ENCODE measurements at regions not wholly inside any gene's neighbourhood (a gene's known extent, or its start where the extent isn't known, plus 50 kb on each side); places are given as distances from the start of the nearest gene placed in this dataset.

DNA sequence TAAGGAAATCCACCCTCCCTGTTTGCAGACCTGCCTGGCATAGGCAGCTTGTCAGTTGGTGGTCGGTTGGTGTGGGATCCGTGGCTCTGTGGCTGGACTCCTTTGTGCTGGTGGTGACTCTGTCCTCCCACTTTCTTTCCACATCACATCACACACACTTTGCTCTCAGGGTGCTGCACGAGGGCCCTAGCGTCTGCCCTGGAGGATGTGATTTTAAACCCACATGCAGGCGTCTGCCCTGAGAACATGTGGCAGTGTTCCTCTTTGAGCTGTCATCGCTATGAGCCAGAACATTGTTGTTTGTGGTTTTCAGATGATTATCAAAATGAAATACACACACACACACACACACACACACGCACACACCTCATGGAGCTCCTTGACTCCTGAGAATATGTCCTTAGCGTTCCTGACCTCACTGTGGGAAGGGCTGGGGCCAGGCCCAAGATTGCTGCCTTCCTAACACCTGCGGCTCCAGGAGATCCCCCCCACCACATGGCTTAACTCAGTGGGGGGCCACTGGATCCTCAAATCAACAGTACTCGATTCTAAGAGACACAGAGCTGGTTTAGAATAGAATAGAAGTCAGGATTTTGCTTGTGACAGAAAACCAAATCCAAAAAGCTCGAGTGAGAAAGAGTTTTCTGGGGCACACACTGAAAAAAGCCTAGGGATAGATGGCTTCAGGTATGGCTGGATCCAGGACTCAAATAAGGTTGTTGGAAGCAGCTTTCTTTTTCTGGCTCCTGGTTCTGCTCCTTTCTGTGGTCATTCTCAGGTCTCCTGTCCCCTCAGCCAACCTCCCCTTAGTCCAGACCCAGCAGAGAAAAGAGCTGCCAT, 54.8 kb downstream of the RTP5 start:
- H3K4me3 ChIP-seq (ENCODE audit: low read length in 2 of 2): no peak overlapping the region
- H3K27me3 ChIP-seq (ENCODE audit: control insufficient read depth in 2 of 2, insufficient read depth in 2 of 2, low read length in 2 of 2): no peaks in the 10 kb centered on the region
- no peaks in the 10 kb centered on the region for H3K36me3 ChIP-seq (ENCODE audit: control insufficient read depth in 2 of 2, insufficient read depth in 2 of 2, low read length in 2 of 2)
- no peak overlapping the region for H3K9ac ChIP-seq (ENCODE audit: low read depth in 1 of 2, low read length in 2 of 2)
- no peaks in the 10 kb centered on the region for H3K9me3 ChIP-seq (ENCODE audit: control insufficient read depth in 2 of 2, low read length in 2 of 2)
- H3K4me1 ChIP-seq (ENCODE audit: control insufficient read depth in 2 of 2, insufficient read depth in 2 of 2, low read length in 2 of 2): no peaks in the 10 kb centered on the region
- H3K27ac ChIP-seq (ENCODE audit: low read depth in 2 of 2, low read length in 2 of 2): no peak overlapping the region

DNA sequence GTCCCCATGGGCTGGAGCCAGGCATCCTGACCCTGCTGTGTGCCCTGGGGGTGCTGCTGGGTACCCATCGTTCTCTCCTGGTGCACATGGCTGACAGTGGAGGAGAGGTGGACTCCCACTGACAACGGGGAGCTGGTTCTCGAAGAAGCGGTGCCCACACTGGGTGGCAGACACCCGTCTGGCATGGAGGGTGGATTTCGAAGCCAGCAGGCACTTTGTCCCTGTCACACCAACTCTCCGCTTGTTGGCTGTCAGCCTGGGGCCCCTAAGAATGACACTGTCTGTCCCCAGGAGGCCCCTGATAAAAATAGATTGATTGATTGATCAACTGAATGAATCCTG, 55.4 kb downstream of the RTP5 start:
- H3K4me3 ChIP-seq (ENCODE audit: low read length in 2 of 2): no peak overlapping the region
- H3K4me1 ChIP-seq (ENCODE audit: control insufficient read depth in 2 of 2, insufficient read depth in 2 of 2, low read length in 2 of 2): no peaks in the 10 kb centered on the region
- H3K27me3 ChIP-seq (ENCODE audit: control insufficient read depth in 2 of 2, insufficient read depth in 2 of 2, low read length in 2 of 2): no peaks in the 10 kb centered on the region
- H3K9me3 ChIP-seq (ENCODE audit: control insufficient read depth in 2 of 2, low read length in 2 of 2): no peaks in the 10 kb centered on the region
- no peak overlapping the region for H3K9ac ChIP-seq (ENCODE audit: low read depth in 1 of 2, low read length in 2 of 2)
- no peak overlapping the region for H3K27ac ChIP-seq (ENCODE audit: low read depth in 2 of 2, low read length in 2 of 2)
- H3K36me3 ChIP-seq (ENCODE audit: control insufficient read depth in 2 of 2, insufficient read depth in 2 of 2, low read length in 2 of 2): no peaks in the 10 kb centered on the region

DNA sequence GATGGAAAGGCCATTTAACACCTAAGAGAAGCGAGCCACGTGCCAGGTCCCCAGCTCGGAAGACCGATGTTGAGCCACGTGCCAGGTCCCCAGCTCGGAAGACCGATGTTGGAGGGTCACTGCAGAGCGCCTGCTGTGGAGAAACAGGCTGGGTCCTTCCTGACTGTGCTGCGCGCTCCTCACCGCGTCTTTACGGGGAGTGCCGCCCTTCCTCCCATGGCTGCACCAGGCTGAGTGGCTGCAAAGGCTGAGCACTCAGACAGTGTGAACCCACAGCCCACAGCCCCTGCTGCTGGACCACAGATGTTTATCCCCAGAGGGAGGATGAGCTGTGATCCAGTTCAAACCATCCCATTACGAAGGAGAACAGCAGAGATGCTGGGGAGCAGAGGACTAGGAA, 55.7 kb downstream of the RTP5 start:
- Histone ChIP-seq H3K9ac (ENCODE audit: low read depth in 1 of 2, low read length in 2 of 2) (no peak overlapping the region), H3K4me3 (ENCODE audit: low read length in 2 of 2) (no peak overlapping the region), H3K9me3 (ENCODE audit: control insufficient read depth in 2 of 2, low read length in 2 of 2) (no peaks in the 10 kb centered on the region), H3K27me3 (ENCODE audit: control insufficient read depth in 2 of 2, insufficient read depth in 2 of 2, low read length in 2 of 2) (no peaks in the 10 kb centered on the region), H3K4me1 (ENCODE audit: control insufficient read depth in 2 of 2, insufficient read depth in 2 of 2, low read length in 2 of 2) (no peaks in the 10 kb centered on the region), H3K36me3 (ENCODE audit: control insufficient read depth in 2 of 2, insufficient read depth in 2 of 2, low read length in 2 of 2) (no peaks in the 10 kb centered on the region), H3K27ac (ENCODE audit: low read depth in 2 of 2, low read length in 2 of 2) (no peak overlapping the region)

DNA sequence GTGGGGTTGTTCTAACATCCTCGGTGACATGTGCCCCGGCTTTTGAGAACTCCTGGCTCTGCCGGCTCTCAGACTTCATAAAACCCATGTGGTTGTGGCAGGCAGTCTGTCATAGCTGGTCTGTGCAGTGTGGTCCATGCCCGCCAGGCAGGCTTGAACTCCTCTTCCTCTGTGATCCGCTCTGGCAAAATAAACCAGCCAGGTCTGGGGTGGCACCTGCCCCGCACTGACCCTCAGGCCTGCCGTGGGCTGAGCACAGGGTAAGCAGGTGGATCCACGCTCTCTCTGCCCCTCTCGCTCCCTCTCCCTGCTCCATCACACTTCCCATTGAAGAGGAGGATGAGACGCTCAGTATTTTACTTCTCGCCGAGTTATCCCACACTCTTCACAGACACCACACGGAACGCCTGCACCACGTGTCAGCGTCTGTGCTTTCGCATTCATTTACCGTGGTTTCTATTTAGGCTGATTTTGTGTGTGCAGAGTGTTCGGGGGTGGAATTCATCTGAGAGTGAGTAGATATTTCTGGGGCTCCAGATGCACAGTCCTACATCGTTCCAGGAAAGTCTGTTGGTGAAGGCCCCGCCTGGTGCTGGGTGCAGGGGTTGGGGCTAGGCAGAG, 56.4 kb downstream of the RTP5 start:
- no peak overlapping the region for H3K4me3 ChIP-seq (ENCODE audit: low read length in 2 of 2)

DNA sequence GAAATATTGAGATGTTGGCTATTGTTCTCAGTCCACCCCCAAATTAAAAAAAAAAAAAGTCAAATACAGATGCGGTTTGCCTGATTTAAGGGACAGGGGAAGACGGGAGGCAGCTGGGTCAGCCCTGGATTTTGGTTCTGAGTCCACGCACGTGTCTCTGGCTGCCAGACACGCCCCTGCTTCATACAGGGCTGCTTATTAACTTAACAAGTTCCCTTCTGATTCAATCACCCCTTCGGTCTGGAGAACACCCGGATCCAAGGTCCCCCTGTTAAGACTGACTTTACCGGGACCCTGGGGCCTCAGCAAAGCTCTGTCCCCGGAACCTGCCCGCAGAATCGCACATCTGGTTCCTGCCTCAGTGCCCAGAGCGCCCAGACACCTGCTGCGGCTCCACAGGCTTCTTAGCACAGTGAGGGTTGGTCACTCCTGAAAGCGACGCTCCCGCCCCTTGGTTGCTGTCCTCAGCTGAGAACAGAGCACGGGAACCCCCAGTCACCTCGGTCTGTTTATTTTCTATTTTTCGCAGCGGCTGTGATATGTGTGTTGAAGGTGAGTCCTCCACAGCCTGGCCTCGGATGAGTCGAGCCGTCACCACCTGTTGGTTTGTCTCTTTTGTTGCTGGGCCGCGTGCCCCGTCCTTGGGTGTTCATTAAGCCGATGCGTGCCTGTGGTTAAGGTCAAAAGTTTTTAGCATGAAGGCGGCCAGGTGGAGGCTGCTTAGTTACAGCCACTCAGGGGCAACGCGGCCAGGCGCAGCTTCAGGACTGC, 57.2 kb downstream of the RTP5 start:
- H3K27ac ChIP-seq (ENCODE audit: low read depth in 2 of 2, low read length in 2 of 2): no peak overlapping the region
- no peaks in the 10 kb centered on the region for H3K27me3 ChIP-seq (ENCODE audit: control insufficient read depth in 2 of 2, insufficient read depth in 2 of 2, low read length in 2 of 2)
- H3K36me3 ChIP-seq (ENCODE audit: control insufficient read depth in 2 of 2, insufficient read depth in 2 of 2, low read length in 2 of 2): no peaks in the 10 kb centered on the region
- H3K9ac ChIP-seq (ENCODE audit: low read depth in 1 of 2, low read length in 2 of 2): no peak overlapping the region
- no peak overlapping the region for H3K4me3 ChIP-seq (ENCODE audit: low read length in 2 of 2)
- no peaks in the 10 kb centered on the region for H3K9me3 ChIP-seq (ENCODE audit: control insufficient read depth in 2 of 2, low read length in 2 of 2)
- H3K4me1 ChIP-seq (ENCODE audit: control insufficient read depth in 2 of 2, insufficient read depth in 2 of 2, low read length in 2 of 2): no peaks in the 10 kb centered on the region

More for the DNA sequence above, 56.4 kb downstream of the RTP5 start:
- Histone ChIP-seq H3K9ac (ENCODE audit: low read depth in 1 of 2, low read length in 2 of 2) (no peak overlapping the region), H3K27ac (ENCODE audit: low read depth in 2 of 2, low read length in 2 of 2) (no peak overlapping the region), H3K9me3 (ENCODE audit: control insufficient read depth in 2 of 2, low read length in 2 of 2) (no peaks in the 10 kb centered on the region), H3K27me3 (ENCODE audit: control insufficient read depth in 2 of 2, insufficient read depth in 2 of 2, low read length in 2 of 2) (no peaks in the 10 kb centered on the region), H3K36me3 (ENCODE audit: control insufficient read depth in 2 of 2, insufficient read depth in 2 of 2, low read length in 2 of 2) (no peaks in the 10 kb centered on the region), H3K4me1 (ENCODE audit: control insufficient read depth in 2 of 2, insufficient read depth in 2 of 2, low read length in 2 of 2) (no peaks in the 10 kb centered on the region)

DNA sequence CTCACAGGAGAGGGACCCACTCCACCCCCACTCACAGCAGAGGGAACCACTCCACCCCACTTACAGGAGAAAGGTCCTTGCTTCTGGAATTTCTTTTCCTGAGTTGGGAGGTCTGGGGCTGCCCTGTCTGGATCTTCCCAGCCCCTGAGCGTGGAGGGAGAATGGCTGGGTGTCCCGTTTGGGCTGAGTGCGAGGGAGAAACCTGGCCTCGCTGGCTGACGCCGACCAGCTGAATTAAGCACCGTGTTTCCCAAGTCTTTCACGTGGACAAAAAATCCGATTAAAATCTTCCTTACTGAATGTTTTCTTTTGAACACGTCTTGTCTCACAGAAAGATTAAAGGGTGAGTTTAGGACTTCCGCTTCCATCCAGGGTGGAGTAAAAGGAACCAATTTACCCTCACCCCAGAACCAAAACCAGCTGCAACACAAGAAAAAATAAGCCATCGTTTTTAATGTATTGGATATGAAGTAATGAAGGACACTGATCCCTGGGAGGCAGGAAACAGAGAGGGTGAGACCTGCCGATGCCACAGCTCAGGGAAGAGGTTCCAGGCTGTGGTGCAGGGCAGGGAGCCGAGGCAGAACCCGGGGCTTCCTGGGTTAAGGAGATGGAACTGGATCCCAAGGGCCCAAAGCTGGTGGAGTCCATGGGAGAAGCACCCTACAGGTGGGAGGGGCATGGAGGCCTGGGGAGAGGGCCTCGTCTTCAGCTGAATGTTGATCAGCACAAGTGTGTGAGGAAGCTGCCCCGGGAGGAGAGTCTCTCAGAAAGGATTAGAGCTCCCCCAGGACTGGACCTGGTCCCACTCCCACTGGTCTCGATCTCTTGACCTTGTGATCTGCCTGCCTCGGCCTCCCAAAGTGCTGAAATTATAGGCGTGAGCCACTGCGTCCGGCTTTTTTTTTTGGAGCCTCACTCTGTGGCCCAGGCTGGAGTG, 60.3 kb downstream of the RTP5 start:
- Histone ChIP-seq H3K4me1 (ENCODE audit: control insufficient read depth in 2 of 2, insufficient read depth in 2 of 2, low read length in 2 of 2) (peaks cover 7 to 12% of the 10 kb centered on the region in 2 donors), H3K27me3 (ENCODE audit: control insufficient read depth in 2 of 2, insufficient read depth in 2 of 2, low read length in 2 of 2) (no peaks in the 10 kb centered on the region), H3K9me3 (ENCODE audit: control insufficient read depth in 2 of 2, low read length in 2 of 2) (no peaks in the 10 kb centered on the region), H3K27ac (ENCODE audit: low read depth in 2 of 2, low read length in 2 of 2) (no peak overlapping the region), H3K36me3 (ENCODE audit: control insufficient read depth in 2 of 2, insufficient read depth in 2 of 2, low read length in 2 of 2) (no peaks in the 10 kb centered on the region), H3K9ac (ENCODE audit: low read depth in 1 of 2, low read length in 2 of 2) (no peak overlapping the region), H3K4me3 (ENCODE audit: low read length in 2 of 2) (no peak overlapping the region)

DNA sequence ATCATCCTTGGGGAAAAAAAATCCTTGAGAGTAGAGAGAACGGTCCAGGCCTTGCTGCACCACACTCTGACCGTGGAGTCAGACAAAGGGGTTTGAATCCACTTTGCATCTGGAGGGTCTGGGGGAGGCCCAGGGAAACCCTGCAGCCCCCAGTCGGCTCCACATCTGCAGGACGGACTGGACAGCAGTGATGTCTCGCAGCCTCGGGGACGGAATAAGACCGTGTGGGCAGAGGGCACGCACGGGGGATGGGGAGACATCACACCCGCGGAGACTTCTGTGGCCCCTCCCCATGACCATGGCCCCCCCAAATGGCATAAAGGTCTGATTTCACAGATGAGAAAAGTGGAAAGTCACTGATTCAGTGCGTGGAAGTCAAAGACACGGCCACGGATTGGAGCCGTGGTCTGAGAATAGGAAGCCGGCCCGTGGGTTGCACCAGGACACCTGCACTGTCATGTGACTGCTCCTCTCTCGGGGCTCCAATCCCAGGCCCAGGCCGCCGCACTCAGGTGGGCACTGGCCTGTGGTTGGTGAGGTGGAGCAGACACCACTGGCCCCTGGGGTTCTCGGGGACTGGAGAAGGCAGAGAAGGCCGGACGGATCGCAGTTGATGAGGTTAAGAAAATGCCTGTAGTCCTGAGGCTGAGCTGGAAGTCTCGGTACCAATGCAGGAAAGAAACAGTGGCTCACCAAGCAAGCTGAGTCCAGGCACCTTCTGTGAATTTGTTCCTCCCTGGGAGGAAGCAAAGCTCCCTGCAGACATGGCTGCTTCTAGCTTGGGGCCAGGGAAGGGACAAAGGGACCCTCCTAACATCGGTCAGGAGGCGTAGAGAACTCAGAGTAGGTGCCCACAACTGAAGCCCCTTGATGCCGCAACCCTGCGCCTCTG, 61.8 kb downstream of the RTP5 start:
- no peak overlapping the region for H3K9ac ChIP-seq (ENCODE audit: low read depth in 1 of 2, low read length in 2 of 2)
- H3K27me3 ChIP-seq (ENCODE audit: control insufficient read depth in 2 of 2, insufficient read depth in 2 of 2, low read length in 2 of 2): no peaks in the 10 kb centered on the region
- H3K27ac ChIP-seq (ENCODE audit: low read depth in 2 of 2, low read length in 2 of 2): no peak overlapping the region
- no peaks in the 10 kb centered on the region for H3K9me3 ChIP-seq (ENCODE audit: control insufficient read depth in 2 of 2, low read length in 2 of 2)
- H3K4me3 ChIP-seq (ENCODE audit: low read length in 2 of 2): no peak overlapping the region
- H3K36me3 ChIP-seq (ENCODE audit: control insufficient read depth in 2 of 2, insufficient read depth in 2 of 2, low read length in 2 of 2): no peaks in the 10 kb centered on the region
- peaks cover 7 to 12% of the 10 kb centered on the region in 2 donors for H3K4me1 ChIP-seq (ENCODE audit: control insufficient read depth in 2 of 2, insufficient read depth in 2 of 2, low read length in 2 of 2)

DNA sequence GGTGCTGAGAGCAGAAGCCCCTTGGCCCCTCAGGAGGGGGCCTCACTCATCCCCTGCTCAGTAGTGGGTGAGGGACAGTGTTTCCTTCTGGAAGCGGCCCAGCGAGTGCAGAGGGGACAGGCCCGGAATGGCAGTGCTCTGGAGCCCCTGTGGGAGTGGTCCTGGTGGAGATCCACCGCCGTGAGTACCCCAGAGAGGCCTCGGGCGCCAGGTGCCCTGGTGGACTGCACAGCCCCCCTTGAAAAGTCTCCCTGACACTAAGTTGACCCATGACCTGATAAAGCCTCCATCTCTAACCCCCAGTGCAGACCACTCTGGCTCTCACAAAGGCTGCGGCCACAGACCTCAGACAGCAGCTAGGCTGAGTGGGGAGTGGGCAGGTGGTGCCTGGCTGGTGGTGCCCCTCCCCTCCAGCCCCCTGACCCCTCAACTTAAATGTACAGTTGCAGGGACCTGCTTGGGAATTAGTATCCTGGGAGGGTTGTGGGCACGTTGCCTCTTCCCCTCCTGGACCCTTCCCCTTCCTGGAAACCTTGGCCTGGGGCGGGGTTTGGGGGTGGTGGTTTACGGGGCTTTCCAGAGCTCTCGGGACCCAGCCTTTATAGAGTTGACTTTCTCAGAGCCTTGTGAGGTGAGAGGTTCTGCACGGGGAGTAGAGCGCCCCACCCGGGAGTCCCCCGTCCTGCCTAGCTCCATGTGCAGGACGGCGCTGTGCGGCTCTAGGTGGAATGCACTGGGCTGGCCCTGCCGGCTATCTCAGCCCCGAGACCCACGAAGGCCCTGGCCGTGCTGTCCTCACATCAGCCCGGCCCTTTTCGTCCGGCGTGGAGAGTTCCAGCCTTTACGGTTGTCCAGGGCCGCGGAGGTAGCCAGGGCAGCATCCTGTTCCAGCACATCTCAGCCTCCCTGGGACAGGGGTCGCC, 62.7 kb downstream of the RTP5 start:
- Histone ChIP-seq H3K9ac (ENCODE audit: low read depth in 1 of 2, low read length in 2 of 2) (no peak overlapping the region), H3K27ac (ENCODE audit: low read depth in 2 of 2, low read length in 2 of 2) (no peak overlapping the region), H3K36me3 (ENCODE audit: control insufficient read depth in 2 of 2, insufficient read depth in 2 of 2, low read length in 2 of 2) (no peaks in the 10 kb centered on the region), H3K4me3 (ENCODE audit: low read length in 2 of 2) (no peak overlapping the region), H3K27me3 (ENCODE audit: control insufficient read depth in 2 of 2, insufficient read depth in 2 of 2, low read length in 2 of 2) (no peaks in the 10 kb centered on the region), H3K9me3 (ENCODE audit: control insufficient read depth in 2 of 2, low read length in 2 of 2) (no peaks in the 10 kb centered on the region), H3K4me1 (ENCODE audit: control insufficient read depth in 2 of 2, insufficient read depth in 2 of 2, low read length in 2 of 2) (peaks cover 7 to 12% of the 10 kb centered on the region in 2 donors)

Data from mucosa of rectum (tissue), 2 donors.